Body of pancreas (tissue), 4 donors: ENCODE measurements at regions not wholly inside any gene's neighbourhood (a gene's known extent, or its start where the extent isn't known, plus 50 kb on each side); places are given as distances from the start of the nearest gene placed in this dataset.

Source experiments
- ATAC-seq: fragments of 150-250 bp; one replicate; pipeline ENCODE4 v1.9.1; 2016
- DNase-seq, 4 donors: peaks; one replicate each; pipeline ENCODE4 v3.0.0-alpha.2; 2019
- H3K27ac ChIP-seq, 4 donors: fragments of 200-600 bp; sonication (generic); 1 replicate in 3 of 4; 2 replicates in 1 of 4; pipeline versions ENCODE4 v1.5.1 to v1.6.1; 2016 to 2019; ENCODE audit warnings: mild to moderate bottlenecking in 1 of 4, mixed read lengths in 1 of 4, moderate library complexity in 1 of 4
- H3K27me3 ChIP-seq, 2 donors: fragments of 200-600 bp; sonication (generic); one replicate each; pipeline ENCODE4 v1.6.0; 2016; ENCODE audit warnings: mild to moderate bottlenecking in 1 of 2
- H3K36me3 ChIP-seq, 2 donors: fragments of 200-600 bp; sonication (generic); replicated peaks in 1 of 2; 2 replicates each; pipeline ENCODE4 v1.5.1; 2016; ENCODE audit warnings: low read depth in 2 of 2; ENCODE audit not compliant: insufficient read depth in 1 of 2
- H3K4me1 ChIP-seq: fragments of 200-600 bp; sonication (generic); one replicate; pipeline ENCODE4 v1.6.0; 2016
- H3K4me3 ChIP-seq, 2 donors: fragments of 200-600 bp; sonication (generic); 1 replicate in 1 of 2; 2 replicates in 1 of 2; pipeline ENCODE4 v1.5.1; 2016 to 2019
- H3K9me3 ChIP-seq, 3 donors: fragments of 200-600 bp; sonication (generic); 1 replicate in 2 of 3; 2 replicates in 1 of 3; pipeline ENCODE4 v1.5.1; 2016
- POLR2A ChIP-seq, 3 donors: fragments of 450-650 bp; IDR thresholded peaks; one replicate each; pipeline ENCODE4 v1.6.1; 2016; ENCODE audit warnings: antibody characterized with exemption in 3 of 3, mild to moderate bottlenecking in 2 of 3
- WGBS, 2 donors: methylation state at CpG; one replicate each; pipeline ENCODE4 v1.1.5; 2017; 5-methylcytosine and 5-hydroxymethylcytosine counted together
- intact Hi-C: fragments of 100-400 bp; cut with DNase I; formaldehyde crosslinking; loops from one replicate; pipeline ENCODE4 v1.15.1; 2023
- TF ChIP-seq, protein P1 (sequence below), 7 experiments: fragments of 450-650 bp in 4 of 7; fragments of 200-600 bp in 3 of 7; sonication (generic) in 3 of 7; IDR thresholded peaks; one replicate each; pipeline ENCODE4 v1.5.1; 2016 to 2019; ENCODE audit warnings: antibody characterized with exemption in 7 of 7

DNA sequence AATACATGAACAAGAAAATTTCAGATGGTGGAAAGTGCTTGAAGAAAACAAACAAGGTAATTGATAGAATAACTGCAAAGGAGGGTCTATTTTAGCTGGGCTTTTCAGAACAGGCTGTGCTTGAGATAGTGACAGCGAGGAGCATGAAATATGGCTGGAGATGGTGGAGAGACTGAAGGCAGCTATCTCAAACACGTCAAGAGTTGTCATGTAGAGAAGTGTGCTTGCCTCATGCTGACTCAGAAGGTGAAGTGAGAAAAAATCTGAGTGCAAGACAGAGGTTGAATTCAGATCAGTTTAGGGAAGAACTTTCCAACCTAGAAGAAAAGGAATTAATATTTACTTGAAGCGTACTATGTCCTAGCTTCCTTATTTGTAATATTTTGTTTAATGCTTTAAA lies 115.5 kb upstream of the RANBP3L start:
- H3K36me3 ChIP-seq: no peaks in the 10 kb centered on the region
- no peak overlapping the region for H3K27ac ChIP-seq
- intact Hi-C loops: loop anchor here (5.0 kb wide), 2 partner anchors 90 to 275 kb away; no protein-coding TSS in a partner anchor
- DNase-seq (no peak), ATAC-seq (no peak)
- 63 to 69% methylated on average over 3 of the region's 3 CpGs for WGBS, 2 donors
- H3K27me3 ChIP-seq: no peaks in the 10 kb centered on the region
- H3K9me3 ChIP-seq: no peaks in the 10 kb centered on the region
- H3K4me3 ChIP-seq: no peak overlapping the region
- no peaks in the 10 kb centered on the region for H3K4me1 ChIP-seq
- TF ChIP-seq, protein P1, sequence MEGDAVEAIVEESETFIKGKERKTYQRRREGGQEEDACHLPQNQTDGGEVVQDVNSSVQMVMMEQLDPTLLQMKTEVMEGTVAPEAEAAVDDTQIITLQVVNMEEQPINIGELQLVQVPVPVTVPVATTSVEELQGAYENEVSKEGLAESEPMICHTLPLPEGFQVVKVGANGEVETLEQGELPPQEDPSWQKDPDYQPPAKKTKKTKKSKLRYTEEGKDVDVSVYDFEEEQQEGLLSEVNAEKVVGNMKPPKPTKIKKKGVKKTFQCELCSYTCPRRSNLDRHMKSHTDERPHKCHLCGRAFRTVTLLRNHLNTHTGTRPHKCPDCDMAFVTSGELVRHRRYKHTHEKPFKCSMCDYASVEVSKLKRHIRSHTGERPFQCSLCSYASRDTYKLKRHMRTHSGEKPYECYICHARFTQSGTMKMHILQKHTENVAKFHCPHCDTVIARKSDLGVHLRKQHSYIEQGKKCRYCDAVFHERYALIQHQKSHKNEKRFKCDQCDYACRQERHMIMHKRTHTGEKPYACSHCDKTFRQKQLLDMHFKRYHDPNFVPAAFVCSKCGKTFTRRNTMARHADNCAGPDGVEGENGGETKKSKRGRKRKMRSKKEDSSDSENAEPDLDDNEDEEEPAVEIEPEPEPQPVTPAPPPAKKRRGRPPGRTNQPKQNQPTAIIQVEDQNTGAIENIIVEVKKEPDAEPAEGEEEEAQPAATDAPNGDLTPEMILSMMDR (IDR thresholded peaks at IDR 0.05): no peak
- no peak for TF ChIP-seq POLR2A (IDR thresholded peaks at IDR 0.05)

DNA sequence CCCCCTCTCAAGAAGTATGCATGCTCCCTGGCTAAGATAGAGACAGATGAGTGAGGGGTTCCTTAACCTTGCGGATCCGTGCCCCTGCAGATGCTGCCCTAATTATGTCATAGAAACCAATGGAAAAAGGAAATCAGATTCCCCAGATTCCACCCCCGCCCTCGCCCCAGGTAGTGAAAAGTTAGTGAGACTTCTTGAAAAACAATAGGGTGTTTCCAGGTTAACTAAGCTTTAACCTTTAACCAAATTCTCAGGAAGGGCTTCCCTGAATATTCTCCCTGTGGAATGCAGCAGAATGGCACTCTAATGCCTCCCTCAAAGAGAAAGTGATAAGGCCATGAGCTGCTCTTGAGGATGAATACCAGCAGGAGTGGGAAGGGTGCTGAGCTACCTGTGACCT lies 116.0 kb upstream of the RANBP3L start:
- DNase-seq: no peak
- ATAC-seq: no peak
- no peaks in the 10 kb centered on the region for H3K27me3 ChIP-seq
- no peaks in the 10 kb centered on the region for H3K9me3 ChIP-seq
- no peak overlapping the region for H3K27ac ChIP-seq
- WGBS, 2 donors: 78 to 84% methylated on average over 4 of the region's 4 CpGs
- H3K4me3 ChIP-seq: no peak overlapping the region
- intact Hi-C loops: loop anchor here (5.0 kb wide), 2 partner anchors 90 to 275 kb away; no protein-coding TSS in a partner anchor
- H3K4me1 ChIP-seq: no peaks in the 10 kb centered on the region
- no peaks in the 10 kb centered on the region for H3K36me3 ChIP-seq
- TF ChIP-seq, protein P1 (IDR thresholded peaks at IDR 0.05): no peak
- TF ChIP-seq POLR2A (IDR thresholded peaks at IDR 0.05): no peak

DNA sequence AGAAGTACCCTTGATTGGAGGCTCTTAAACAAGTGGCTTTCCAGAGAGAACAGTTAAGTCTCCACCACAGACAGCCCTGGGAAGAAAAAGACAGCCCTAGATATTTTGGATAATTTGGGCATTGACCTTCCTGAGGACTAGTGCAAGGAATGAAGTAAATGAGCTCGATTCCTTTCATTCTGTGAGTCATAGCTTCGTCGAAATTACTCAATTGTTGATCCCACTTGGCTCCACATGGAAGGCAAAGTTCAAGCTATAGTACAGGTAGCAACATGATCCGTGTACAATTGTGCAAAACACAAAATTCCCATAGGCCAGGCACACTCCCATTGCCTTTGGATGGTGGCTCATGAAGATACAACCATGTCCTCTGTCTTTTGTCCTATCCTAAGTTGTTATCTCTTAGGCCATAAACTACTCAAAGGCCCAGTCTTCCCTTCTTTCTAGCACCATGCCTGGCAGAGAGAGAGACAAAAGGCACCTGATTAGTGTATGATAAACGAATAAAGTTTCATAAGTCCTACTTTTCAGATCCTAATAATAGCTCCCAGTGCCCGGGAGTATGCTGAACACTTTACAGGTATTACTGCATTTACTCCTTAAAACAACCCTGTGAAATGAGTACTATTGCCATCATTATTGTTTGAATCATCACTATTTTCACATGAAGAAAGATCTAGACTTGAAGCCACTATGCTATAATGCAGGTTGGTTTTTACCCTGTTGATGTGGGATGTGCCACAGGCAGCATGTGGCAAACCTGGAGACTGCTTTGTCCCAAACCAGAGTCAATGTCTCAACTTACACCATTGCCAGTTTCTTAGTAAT lies 116.7 kb upstream of the RANBP3L start:
- ATAC-seq (no peak), DNase-seq (no peak)
- no peaks in the 10 kb centered on the region for H3K36me3 ChIP-seq
- H3K4me3 ChIP-seq: no peak overlapping the region
- H3K27ac ChIP-seq: no peak overlapping the region
- H3K9me3 ChIP-seq: no peaks in the 10 kb centered on the region
- 69 to 71% methylated on average over 6 of the region's 6 CpGs for WGBS, 2 donors
- H3K27me3 ChIP-seq: no peaks in the 10 kb centered on the region
- TF ChIP-seq, protein P1 (IDR thresholded peaks at IDR 0.05): no peak
- TF ChIP-seq POLR2A (IDR thresholded peaks at IDR 0.05): no peak
- no peaks in the 10 kb centered on the region for H3K4me1 ChIP-seq
- intact Hi-C loops: loop anchor here (5.0 kb wide), 2 partner anchors 89 to 274 kb away; no protein-coding TSS in a partner anchor

DNA sequence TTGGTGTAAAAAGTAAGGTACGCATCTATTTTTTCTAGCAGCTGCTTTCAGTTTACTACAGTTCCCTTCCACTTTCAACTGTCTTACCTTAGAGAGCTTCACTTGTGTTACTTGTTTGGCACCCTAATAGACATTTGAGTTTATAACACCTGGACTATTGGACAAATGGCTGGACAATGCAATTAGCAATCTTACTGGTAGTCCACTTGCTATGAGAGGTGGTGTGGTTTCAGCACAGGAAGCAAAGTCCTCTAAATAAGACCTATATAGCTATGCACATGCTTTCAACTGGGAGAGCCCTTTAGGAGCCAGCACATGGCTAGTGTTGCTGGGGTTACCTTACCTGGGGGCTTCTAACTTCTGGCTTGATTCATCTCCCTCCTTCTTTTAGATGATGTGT lies 119.6 kb upstream of the RANBP3L start:
- no peak for DNase-seq
- Histone ChIP-seq H3K9me3 (no peaks in the 10 kb centered on the region), H3K27ac (no peak overlapping the region), H3K36me3 (no peaks in the 10 kb centered on the region), H3K4me1 (no peaks in the 10 kb centered on the region), H3K4me3 (no peak overlapping the region), H3K27me3 (no peaks in the 10 kb centered on the region)
- intact Hi-C loops: no loop called here
- WGBS, 2 donors: 97 to 100% methylated on average over 1 of the region's 1 CpG
- no peak for ATAC-seq
- TF ChIP-seq, protein P1 (IDR thresholded peaks at IDR 0.05): no peak
- no peak for TF ChIP-seq POLR2A (IDR thresholded peaks at IDR 0.05)

DNA sequence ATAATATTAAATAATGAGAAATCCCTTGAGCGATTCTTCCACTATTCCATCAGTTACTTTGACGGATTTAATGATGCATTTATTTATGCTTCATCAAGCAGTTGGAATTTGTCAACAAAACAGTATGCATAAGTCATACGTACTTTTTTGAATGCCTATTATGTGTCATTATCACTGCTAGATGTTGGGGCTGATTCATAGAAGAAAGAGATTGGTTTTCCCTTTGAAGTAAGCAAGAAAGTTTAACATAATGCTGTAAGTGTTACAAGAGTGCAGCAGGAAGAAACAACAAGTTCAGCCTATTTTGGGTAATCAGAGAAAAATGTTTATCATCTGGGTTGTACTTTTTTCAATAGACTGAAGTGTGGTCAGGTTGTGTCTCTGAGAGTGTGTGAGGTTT lies 121.2 kb upstream of the RANBP3L start:
- intact Hi-C loops: no loop called here
- 67 to 71% methylated on average over 3 of the region's 3 CpGs for WGBS, 2 donors
- Histone ChIP-seq H3K27me3 (no peaks in the 10 kb centered on the region), H3K36me3 (no peaks in the 10 kb centered on the region), H3K9me3 (no peaks in the 10 kb centered on the region), H3K27ac (no peak overlapping the region), H3K4me3 (no peak overlapping the region), H3K4me1 (no peaks in the 10 kb centered on the region)
- DNase-seq (no peak), ATAC-seq (no peak)
- TF ChIP-seq POLR2A (IDR thresholded peaks at IDR 0.05): no peak
- TF ChIP-seq, protein P1 (IDR thresholded peaks at IDR 0.05): no peak
